Neutrophil (primary cell): ENCODE measurements at regions not wholly inside any gene's neighbourhood (a gene's known extent, or its start where the extent isn't known, plus 50 kb on each side); places are given as distances from the start of the nearest gene placed in this dataset.

Experiments
- H3K27ac ChIP-seq: fragments of 200-600 bp; sonication (generic); 2 replicates; pipeline ENCODE4 v1.5.1; 2016; ENCODE audit warnings: mild to moderate bottlenecking, moderate library complexity
- H3K27me3 ChIP-seq: fragments of 200-600 bp; sonication (generic); 2 replicates; pipeline ENCODE4 v1.6.0; 2016; ENCODE audit warnings: mild to moderate bottlenecking
- H3K36me3 ChIP-seq: fragments of 200-600 bp; sonication (generic); 2 replicates; pipeline ENCODE4 v1.5.1; 2017
- H3K4me1 ChIP-seq, 2 experiments: fragments of 200-600 bp in 1 of 2; sonication (generic) in 1 of 2; 1 replicate in 1 of 2; 2 replicates in 1 of 2; pipeline versions ENCODE4 v1.5.1 to v1.6.1; 2013 to 2016; ENCODE audit warnings: low read depth in 1 of 2, low read length in 1 of 2, mild to moderate bottlenecking in 1 of 2, moderate library complexity in 1 of 2; ENCODE audit not compliant: control insufficient read depth in 1 of 2, insufficient read depth in 1 of 2
- H3K4me3 ChIP-seq, 2 experiments: fragments of 200-600 bp in 1 of 2; sonication (generic) in 1 of 2; 1 replicate in 1 of 2; 2 replicates in 1 of 2; pipeline ENCODE4 v1.5.1; 2013 to 2016; ENCODE audit warnings: low read depth in 1 of 2, low read length in 1 of 2, mild to moderate bottlenecking in 1 of 2, moderate library complexity in 1 of 2
- H3K9me3 ChIP-seq: fragments of 200-600 bp; sonication (generic); 2 replicates; pipeline ENCODE4 v1.5.1; 2016
- CTCF ChIP-seq: fragments of 200-600 bp; sonication (generic); IDR thresholded peaks from 2 replicates; pipeline ENCODE4 v1.5.1; 2016; ENCODE audit warnings: antibody characterized with exemption

GRCh38 chr9:17863924-17864323, 285.1 kb downstream of the SH3GL2 start:
- TF ChIP-seq CTCF: no peak
- H3K9me3 ChIP-seq: no peaks in the 10 kb centered on the region
- no peaks in the 10 kb centered on the region for H3K4me1 ChIP-seq
- H3K36me3 ChIP-seq: no peaks in the 10 kb centered on the region
- no peak overlapping the region for H3K27ac ChIP-seq
- no peaks in the 10 kb centered on the region for H3K27me3 ChIP-seq
- no peak overlapping the region for H3K4me3 ChIP-seq

DNA sequence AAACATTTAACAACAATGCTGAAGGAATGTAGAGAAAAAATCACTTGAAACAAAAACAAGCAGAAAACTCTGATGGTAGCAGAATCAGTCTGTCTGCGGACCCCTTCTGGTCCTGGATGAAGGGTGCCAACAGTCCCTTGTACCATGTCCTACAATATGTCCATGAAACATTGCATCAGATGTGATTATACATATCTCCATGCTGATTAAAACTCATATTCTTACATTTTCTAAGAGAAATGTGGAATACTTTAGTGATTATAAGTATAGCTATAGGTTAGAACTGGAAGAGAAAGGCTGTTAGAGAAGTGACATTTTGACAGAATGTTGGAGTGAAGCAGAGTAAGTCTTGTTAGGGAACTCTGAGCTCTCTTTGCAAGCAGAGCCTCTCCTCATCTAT, 286.1 kb downstream of the SH3GL2 start:
- no peak for TF ChIP-seq CTCF
- H3K4me3 ChIP-seq: no peak overlapping the region
- H3K27ac ChIP-seq: no peak overlapping the region
- H3K4me1 ChIP-seq: no peaks in the 10 kb centered on the region
- no peaks in the 10 kb centered on the region for H3K36me3 ChIP-seq
- no peaks in the 10 kb centered on the region for H3K9me3 ChIP-seq
- H3K27me3 ChIP-seq: no peaks in the 10 kb centered on the region

GRCh38 chr9:17865881-17866280, 287.0 kb downstream of the SH3GL2 start:
- Histone ChIP-seq H3K9me3 (no peaks in the 10 kb centered on the region), H3K27ac (no peak overlapping the region), H3K4me3 (no peak overlapping the region), H3K27me3 (no peaks in the 10 kb centered on the region), H3K4me1 (no peaks in the 10 kb centered on the region), H3K36me3 (no peaks in the 10 kb centered on the region)
- no peak for TF ChIP-seq CTCF

DNA sequence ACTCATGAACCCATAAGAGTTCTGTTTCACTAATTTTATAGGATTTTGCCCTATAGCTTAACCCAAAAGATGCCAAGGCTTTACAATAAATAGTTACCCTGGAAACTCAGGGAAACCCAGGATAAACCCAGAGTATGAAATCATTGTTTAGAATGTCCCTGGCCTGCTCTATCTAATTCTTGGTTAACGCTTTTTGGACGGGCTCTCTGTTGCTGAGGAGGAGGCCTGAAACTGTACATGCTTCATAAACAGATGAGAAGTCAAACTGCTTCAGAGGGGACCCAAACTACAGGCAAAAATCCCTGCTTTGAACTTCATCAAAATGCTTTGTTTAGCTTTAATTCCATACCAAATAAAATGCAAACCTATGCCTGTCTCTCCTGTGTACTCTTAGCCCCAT, 291.9 kb downstream of the SH3GL2 start:
- Histone ChIP-seq H3K27ac (no peak overlapping the region), H3K36me3 (no peaks in the 10 kb centered on the region), H3K4me1 (no peaks in the 10 kb centered on the region), H3K27me3 (no peaks in the 10 kb centered on the region), H3K9me3 (no peaks in the 10 kb centered on the region), H3K4me3 (no peak overlapping the region)
- no peak for TF ChIP-seq CTCF

- Histone ChIP-seq H3K4me1 (no peaks in the 10 kb centered on the region), H3K36me3 (no peaks in the 10 kb centered on the region), H3K4me3 (no peak overlapping the region), H3K27ac (no peak overlapping the region), H3K9me3 (no peaks in the 10 kb centered on the region), H3K27me3 (no peaks in the 10 kb centered on the region)
- TF ChIP-seq CTCF: no peak
These were observed 292.5 kb downstream of the SH3GL2 start for GRCh38 chr9:17871213-17871890.
